Activated T-helper 1 cell treated with anti-CD3 and anti-CD28 coated beads, Interleukin-12 subunit alpha, Interleukin-12 subunit beta, Interleukin-2, Interleukin-4 antibody, amounts not matched to agents 30 ng/mL and 10 ng/mL and 1 ng/mL, durations not matched to agents 14 hours and 24 hours and 36 hours (primary cell): ENCODE measurements at regions not wholly inside any gene's neighbourhood (a gene's known extent, or its start where the extent isn't known, plus 50 kb on each side); places are given as distances from the start of the nearest gene placed in this dataset.

Experiments used
- DNase-seq: peaks from one replicate; pipeline ENCODE4 v3.0.0; 2021; ENCODE audit warnings: low spot score
- H3K27ac Mint-ChIP-seq: one replicate; pipeline ENCODE4 v1.8.0; 2021; ENCODE audit warnings: mild to moderate bottlenecking, mixed read lengths
- H3K27me3 Mint-ChIP-seq: one replicate; pipeline ENCODE4 v1.8.0; 2022; ENCODE audit warnings: mild to moderate bottlenecking, moderate library complexity, mixed read lengths; ENCODE audit not compliant: insufficient read depth
- H3K36me3 Mint-ChIP-seq: one replicate; pipeline ENCODE4 v1.8.0; 2021; ENCODE audit warnings: low read depth, mixed read lengths
- H3K4me1 Mint-ChIP-seq: one replicate; pipeline ENCODE4 v1.8.0; 2021; ENCODE audit warnings: low read depth, mixed read lengths
- H3K4me3 Mint-ChIP-seq: one replicate; pipeline ENCODE4 v1.8.0; 2021; ENCODE audit warnings: mild to moderate bottlenecking, moderate library complexity, mixed read lengths
- H3K9me3 Mint-ChIP-seq: one replicate; pipeline ENCODE4 v1.8.0; 2021; ENCODE audit warnings: mixed read lengths
- intact Hi-C: fragments of 100-400 bp; cut with micrococcal nuclease; formaldehyde crosslinking; loops from one replicate; pipeline ENCODE4 v1.15.1; 2024

DNA sequence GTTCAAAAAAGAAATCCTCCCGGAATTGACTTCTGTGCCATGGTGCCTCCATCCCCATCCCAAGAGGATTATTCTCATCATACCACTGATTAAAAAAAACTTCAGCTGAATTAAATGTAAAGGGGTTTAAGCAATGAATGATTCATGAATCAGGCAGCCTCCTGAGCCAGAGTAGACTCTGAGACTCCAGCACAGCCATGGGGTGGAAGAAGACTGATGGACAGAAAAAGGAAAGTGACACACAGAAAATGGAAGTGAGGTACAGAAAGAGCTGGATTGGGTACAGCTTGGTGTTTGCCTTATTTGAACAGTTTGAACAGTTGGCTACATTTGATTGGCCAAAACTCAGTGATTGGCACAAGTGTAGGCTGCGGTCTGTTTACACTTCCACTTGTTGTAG, 224.8 kb upstream of the ATP10A start:
- Mint-ChIP-seq H3K4me1 (peaks cover 7% of the 10 kb centered on the region), H3K4me3 (no peak overlapping the region), H3K36me3 (no peaks in the 10 kb centered on the region), H3K27ac (no peak overlapping the region), H3K27me3 (peaks cover 4% of the 10 kb centered on the region), H3K9me3 (no peaks in the 10 kb centered on the region)
- DNase-seq, result no peak
- intact Hi-C loops, result loop anchor here (10.0 kb wide), 2 partner anchors 233 to 1133 kb away; partner anchors contain the start of genes SNRPN and SNURF

- no peak overlapping the region for H3K27ac Mint-ChIP-seq
- DNase-seq, result no peak
- peaks cover 4% of the 10 kb centered on the region for H3K27me3 Mint-ChIP-seq
- H3K4me1 Mint-ChIP-seq, result peaks cover 12% of the 10 kb centered on the region
- H3K36me3 Mint-ChIP-seq, result peaks cover 1% of the 10 kb centered on the region
- no peaks in the 10 kb centered on the region for H3K9me3 Mint-ChIP-seq
- H3K4me3 Mint-ChIP-seq, result no peak overlapping the region
- intact Hi-C loops, result loop anchor here (10.0 kb wide), 2 partner anchors 233 to 1133 kb away; partner anchors contain the start of genes SNRPN and SNURF
Measured at GRCh38 chr15:26087395-26087794, 224.3 kb upstream of the ATP10A start.

DNA sequence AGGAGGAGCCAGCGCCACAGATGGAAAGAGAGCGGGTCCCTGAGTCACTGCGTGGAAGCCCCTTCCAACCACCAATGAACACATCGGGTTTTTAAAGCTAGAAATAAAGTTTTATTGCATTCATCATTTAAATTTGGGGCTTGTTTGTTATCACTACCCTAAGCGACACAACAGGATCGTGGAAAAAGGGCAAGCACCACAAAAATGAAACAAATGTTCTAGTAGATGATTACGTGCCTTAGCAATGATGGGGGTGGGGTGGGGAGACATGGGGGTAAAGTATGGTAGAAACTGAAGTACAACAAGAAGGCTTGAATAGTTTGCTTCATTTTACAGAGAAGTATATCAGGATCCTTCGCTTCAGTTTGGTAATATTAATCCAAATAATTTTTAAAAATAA, 221.6 kb upstream of the ATP10A start:
- H3K27ac Mint-ChIP-seq, result no peak overlapping the region
- H3K27me3 Mint-ChIP-seq, result peaks cover 5% of the 10 kb centered on the region
- peaks cover 1% of the 10 kb centered on the region for H3K36me3 Mint-ChIP-seq
- peaks cover 21% of the 10 kb centered on the region for H3K4me1 Mint-ChIP-seq
- intact Hi-C loops, result loop anchor here (10.0 kb wide), 2 partner anchors 230 to 1130 kb away; partner anchors contain the start of genes SNRPN and SNURF
- H3K9me3 Mint-ChIP-seq, result peaks cover 3% of the 10 kb centered on the region
- DNase-seq, result no peak
- H3K4me3 Mint-ChIP-seq, result no peak overlapping the region

- intact Hi-C loops, result loop anchor here (10.0 kb wide), 2 partner anchors 229 to 1129 kb away; partner anchors contain the start of genes SNRPN and SNURF
- Mint-ChIP-seq H3K4me3 (no peak overlapping the region), H3K27me3 (peaks cover 5% of the 10 kb centered on the region), H3K36me3 (peaks cover 1% of the 10 kb centered on the region), H3K27ac (no peak overlapping the region), H3K9me3 (peaks cover 3% of the 10 kb centered on the region), H3K4me1 (peaks cover 21% of the 10 kb centered on the region)
- no peak for DNase-seq
Measured at GRCh38 chr15:26083896-26084295, 220.8 kb upstream of the ATP10A start.

DNA sequence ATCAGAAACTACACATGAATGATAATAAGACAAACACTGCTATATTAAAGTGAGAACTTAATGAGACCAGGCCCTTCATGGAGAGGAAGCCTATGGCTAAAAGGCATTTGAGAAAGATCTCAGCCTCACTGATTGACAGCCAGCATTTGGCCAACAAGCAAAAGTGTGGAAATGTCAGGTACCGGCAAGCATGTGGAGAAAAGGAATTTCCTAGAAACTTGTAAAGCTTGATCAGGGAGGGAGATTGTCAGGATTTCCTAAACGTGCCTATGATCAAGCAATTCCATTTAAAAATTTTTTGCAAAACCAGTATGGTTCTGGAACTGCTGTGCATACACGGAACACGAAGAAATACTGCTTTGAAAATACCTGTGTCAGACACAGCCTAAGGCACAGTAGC, 220.3 kb upstream of the ATP10A start:
- Mint-ChIP-seq H3K9me3 (peaks cover 3% of the 10 kb centered on the region), H3K27me3 (peaks cover 5% of the 10 kb centered on the region), H3K27ac (no peak overlapping the region)

GRCh38 chr15:26082221-26083109, 219.3 kb upstream of the ATP10A start:
- Mint-ChIP-seq H3K9me3 (peaks cover 3% of the 10 kb centered on the region), H3K4me3 (peak overlapping the region; percentile 92), H3K27ac (peak overlapping the region; percentile 96), H3K4me1 (peaks cover 21% of the 10 kb centered on the region), H3K36me3 (peaks cover 1% of the 10 kb centered on the region), H3K27me3 (peaks cover 5% of the 10 kb centered on the region)
- DNase-seq, result peak; percentile 90
- intact Hi-C loops, result loop anchor here (1.0 to 10.0 kb wide), 3 partner anchors 228 to 1128 kb away; partner anchors contain the start of genes SNRPN, SNURF and UBE3A

More for the DNA sequence above, 220.3 kb upstream of the ATP10A start:
- peak overlapping the region; percentile 92 for H3K4me3 Mint-ChIP-seq
- intact Hi-C loops, result loop anchor here (10.0 kb wide), 2 partner anchors 229 to 1129 kb away; partner anchors contain the start of genes SNRPN and SNURF
- peaks cover 21% of the 10 kb centered on the region for H3K4me1 Mint-ChIP-seq
- DNase-seq, result no peak
- H3K36me3 Mint-ChIP-seq, result peaks cover 1% of the 10 kb centered on the region

DNA sequence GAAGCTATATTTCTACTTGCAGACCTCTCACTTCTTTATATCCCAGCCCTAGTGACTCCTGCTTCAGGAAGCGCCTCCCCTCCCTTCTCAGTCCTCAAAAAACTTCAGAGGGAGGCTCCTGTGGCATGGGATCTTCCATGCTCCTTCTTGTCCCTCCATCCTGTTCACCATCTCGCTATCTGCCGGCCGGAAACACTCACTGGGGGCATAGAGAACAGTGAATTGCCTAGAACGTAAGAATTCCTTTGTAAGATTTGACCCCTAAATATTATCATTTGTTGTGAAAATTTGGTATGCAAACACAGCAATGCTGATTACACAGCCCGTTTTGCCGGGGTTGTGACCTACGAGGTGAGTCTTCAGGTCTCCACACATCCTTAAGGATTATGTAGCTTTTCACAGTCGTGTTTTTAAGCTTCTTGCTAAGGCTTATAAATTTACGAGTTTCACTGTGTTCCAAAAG, 218.7 kb upstream of the ATP10A start:
- peak overlapping the region; percentile 96 for H3K27ac Mint-ChIP-seq
- DNase-seq, result no peak
- intact Hi-C loops, result loop anchor here (1.0 to 10.0 kb wide), 3 partner anchors 227 to 1127 kb away; partner anchors contain the start of genes SNRPN, SNURF and UBE3A
- H3K4me3 Mint-ChIP-seq, result peak overlapping the region; percentile 92
- peaks cover 3% of the 10 kb centered on the region for H3K9me3 Mint-ChIP-seq
- H3K4me1 Mint-ChIP-seq, result peaks cover 21% of the 10 kb centered on the region
- peaks cover 5% of the 10 kb centered on the region for H3K27me3 Mint-ChIP-seq
- H3K36me3 Mint-ChIP-seq, result peaks cover 1% of the 10 kb centered on the region

- H3K27ac Mint-ChIP-seq, result no peak overlapping the region
- H3K36me3 Mint-ChIP-seq, result no peaks in the 10 kb centered on the region
- intact Hi-C loops, result no loop called here
- H3K9me3 Mint-ChIP-seq, result no peaks in the 10 kb centered on the region
- H3K4me1 Mint-ChIP-seq, result no peaks in the 10 kb centered on the region
- no peak for DNase-seq
- H3K27me3 Mint-ChIP-seq, result no peaks in the 10 kb centered on the region
- no peak overlapping the region for H3K4me3 Mint-ChIP-seq
Measured at GRCh38 chr15:26075770-26076169, 212.6 kb upstream of the ATP10A start.

DNA sequence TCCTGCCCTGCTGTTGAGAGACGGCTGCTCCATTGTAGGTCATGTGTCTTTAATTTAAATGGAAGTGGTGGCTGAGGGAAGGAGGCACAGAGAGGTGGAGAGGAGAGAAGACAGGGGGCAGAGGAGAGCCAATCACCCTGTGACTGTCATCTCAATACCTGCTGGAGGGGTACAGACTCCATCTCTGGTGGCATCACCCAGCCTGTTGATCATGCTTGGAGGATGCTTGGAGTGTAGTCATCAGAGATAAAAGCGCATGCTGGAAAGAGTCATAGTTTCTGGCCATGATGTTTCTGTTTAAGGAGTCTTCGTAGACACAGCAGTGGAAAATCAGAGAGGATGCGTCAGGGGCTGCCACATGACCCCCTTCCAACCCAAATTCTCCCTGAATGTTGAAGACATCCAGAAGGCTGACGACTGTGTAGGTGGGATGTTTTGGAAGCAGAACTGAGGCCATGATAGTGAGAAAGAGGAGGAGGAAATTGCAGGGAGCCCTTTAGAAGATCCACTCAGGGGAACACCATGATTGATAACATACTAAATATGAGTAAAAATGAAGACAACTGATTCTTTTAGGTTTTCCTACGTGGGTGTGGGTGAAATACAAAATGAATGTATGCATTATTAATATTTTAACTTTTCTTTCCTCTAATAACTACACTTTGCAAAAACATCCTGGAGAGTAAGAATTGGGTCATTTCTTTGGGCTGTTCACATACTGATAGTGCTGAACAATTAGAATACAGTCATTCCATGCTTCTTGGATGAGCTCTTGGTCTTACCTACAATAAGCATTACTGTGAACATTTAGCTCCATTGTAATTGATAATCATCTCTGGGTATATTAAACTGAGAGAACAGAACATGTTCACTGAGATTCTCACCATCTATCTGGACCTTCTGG, 210.6 kb upstream of the ATP10A start:
- H3K27ac Mint-ChIP-seq, result peak overlapping the region; percentile 36

GRCh38 chr15:26070095-26070532, 207.0 kb upstream of the ATP10A start:
- no peak overlapping the region for H3K27ac Mint-ChIP-seq
- peaks cover 8% of the 10 kb centered on the region for H3K27me3 Mint-ChIP-seq
- no peak overlapping the region for H3K4me3 Mint-ChIP-seq
- no peaks in the 10 kb centered on the region for H3K4me1 Mint-ChIP-seq
- intact Hi-C loops, result no loop called here
- no peak for DNase-seq
- no peaks in the 10 kb centered on the region for H3K36me3 Mint-ChIP-seq
- H3K9me3 Mint-ChIP-seq, result no peaks in the 10 kb centered on the region

More for the DNA sequence above, 210.6 kb upstream of the ATP10A start:
- H3K36me3 Mint-ChIP-seq, result no peaks in the 10 kb centered on the region
- no peak for DNase-seq
- intact Hi-C loops, result no loop called here
- H3K4me3 Mint-ChIP-seq, result no peak overlapping the region
- H3K27me3 Mint-ChIP-seq, result no peaks in the 10 kb centered on the region
- H3K9me3 Mint-ChIP-seq, result no peaks in the 10 kb centered on the region
- H3K4me1 Mint-ChIP-seq, result no peaks in the 10 kb centered on the region

GRCh38 chr15:26069231-26069641, 206.1 kb upstream of the ATP10A start:
- no peaks in the 10 kb centered on the region for H3K9me3 Mint-ChIP-seq
- H3K27me3 Mint-ChIP-seq, result peaks cover 8% of the 10 kb centered on the region
- DNase-seq, result no peak
- intact Hi-C loops, result no loop called here
- H3K27ac Mint-ChIP-seq, result no peak overlapping the region
- H3K4me3 Mint-ChIP-seq, result no peak overlapping the region
- no peaks in the 10 kb centered on the region for H3K36me3 Mint-ChIP-seq
- no peaks in the 10 kb centered on the region for H3K4me1 Mint-ChIP-seq

- Mint-ChIP-seq H3K4me1 (no peaks in the 10 kb centered on the region), H3K27ac (no peak overlapping the region), H3K9me3 (no peaks in the 10 kb centered on the region), H3K36me3 (no peaks in the 10 kb centered on the region), H3K27me3 (peaks cover 8% of the 10 kb centered on the region), H3K4me3 (no peak overlapping the region)
- intact Hi-C loops, result no loop called here
- DNase-seq, result no peak
Measured at GRCh38 chr15:26066896-26067295, 203.8 kb upstream of the ATP10A start.
